Activated CD8-positive, alpha-beta T cell treated with anti-CD3 and anti-CD28 coated beads for 36 hours (primary cell): ENCODE measurements at regions not wholly inside any gene's neighbourhood (a gene's known extent, or its start where the extent isn't known, plus 50 kb on each side); places are given as distances from the start of the nearest gene placed in this dataset.

Source experiments
- ATAC-seq: fragments of 200-7000 bp; cut with Tn5 transposase; one replicate; pipeline ENCODE4 v1.10.0; 2021; ENCODE audit warnings: mild to moderate bottlenecking, moderate library complexity
- CTCF ChIA-PET: fragments of 350-600 bp; sonication (Branson Sonifier 250); formaldehyde crosslinking; loops from one replicate; lab custom pipeline; 2021; ENCODE audit warnings: antibody characterized with exemption; lab: Charles Lee
- POLR2A ChIA-PET: fragments of 350-600 bp; sonication (Branson Sonifier 250); formaldehyde crosslinking; loops from one replicate; lab custom pipeline; 2021; ENCODE audit warnings: antibody characterized with exemption; lab: Charles Lee
- DNase-seq: peaks from one replicate; pipeline ENCODE4 v3.0.0-alpha.2; 2020
- H3K27ac Mint-ChIP-seq: one replicate; pipeline ENCODE4 v1.8.0; 2021; ENCODE audit warnings: mild to moderate bottlenecking, mixed read lengths
- H3K27me3 Mint-ChIP-seq: one replicate; pipeline ENCODE4 v1.8.0; 2021; ENCODE audit warnings: mixed read lengths
- H3K36me3 Mint-ChIP-seq: one replicate; pipeline ENCODE4 v1.8.0; 2021; ENCODE audit warnings: low read depth, mixed read lengths
- H3K4me1 Mint-ChIP-seq: one replicate; pipeline ENCODE4 v1.8.0; 2021; ENCODE audit warnings: low read depth, mixed read lengths
- H3K4me3 Mint-ChIP-seq: one replicate; pipeline ENCODE4 v1.8.0; 2021; ENCODE audit warnings: mild to moderate bottlenecking, moderate library complexity, mixed read lengths
- H3K9me3 Mint-ChIP-seq: one replicate; pipeline ENCODE4 v1.8.0; 2021; ENCODE audit warnings: mixed read lengths
- intact Hi-C: fragments of 100-400 bp; cut with micrococcal nuclease; formaldehyde crosslinking; loops from one replicate; pipeline ENCODE4 v1.10.0; 2022
- TF ChIP-seq, protein P1 (sequence below): fragments of 200-600 bp; IDR thresholded peaks from one replicate; pipeline ENCODE4 v1.8.0; 2022; ENCODE audit warnings: antibody characterized with exemption, mild to moderate bottlenecking

DNA sequence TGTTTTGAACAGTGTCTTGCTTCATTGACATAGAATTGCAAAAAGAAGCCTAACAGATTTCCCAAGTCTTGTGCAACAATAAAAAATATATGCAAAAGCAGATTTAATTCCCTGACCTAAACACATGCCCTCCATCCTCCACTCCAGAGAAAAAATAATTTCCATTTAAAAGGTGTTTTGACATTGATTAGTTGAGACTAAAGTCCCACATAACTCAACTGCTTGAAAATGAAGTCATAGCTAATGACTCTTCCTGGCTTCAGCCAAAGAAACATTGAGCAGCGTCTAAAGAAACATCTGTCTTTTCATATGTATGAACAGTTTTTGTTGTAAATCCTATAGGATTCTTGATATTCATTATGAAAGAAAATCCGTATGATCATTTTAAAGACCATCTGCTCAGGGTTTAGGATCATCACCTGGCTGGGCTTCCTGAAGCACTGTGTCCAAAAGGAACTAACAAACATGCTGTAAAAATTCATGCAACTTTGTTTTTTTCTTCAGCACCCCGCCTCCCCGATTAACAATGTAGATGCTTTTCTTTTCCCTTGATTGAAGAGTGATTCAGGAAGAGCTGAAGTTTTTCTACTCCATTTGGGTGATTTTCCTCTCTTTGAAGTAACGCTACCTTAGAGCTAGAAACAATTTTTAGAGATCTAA lies 273.4 kb downstream of the HS3ST1 start:
- POLR2A ChIA-PET, result no interaction called here
- DNase-seq (no peak), ATAC-seq (no peak)
- Mint-ChIP-seq H3K4me3 (no peak overlapping the region), H3K27ac (no peak overlapping the region), H3K36me3 (no peaks in the 10 kb centered on the region), H3K9me3 (no peaks in the 10 kb centered on the region), H3K27me3 (no peaks in the 10 kb centered on the region), H3K4me1 (no peaks in the 10 kb centered on the region)
- intact Hi-C loops, result no loop called here
- TF ChIP-seq, protein P1, sequence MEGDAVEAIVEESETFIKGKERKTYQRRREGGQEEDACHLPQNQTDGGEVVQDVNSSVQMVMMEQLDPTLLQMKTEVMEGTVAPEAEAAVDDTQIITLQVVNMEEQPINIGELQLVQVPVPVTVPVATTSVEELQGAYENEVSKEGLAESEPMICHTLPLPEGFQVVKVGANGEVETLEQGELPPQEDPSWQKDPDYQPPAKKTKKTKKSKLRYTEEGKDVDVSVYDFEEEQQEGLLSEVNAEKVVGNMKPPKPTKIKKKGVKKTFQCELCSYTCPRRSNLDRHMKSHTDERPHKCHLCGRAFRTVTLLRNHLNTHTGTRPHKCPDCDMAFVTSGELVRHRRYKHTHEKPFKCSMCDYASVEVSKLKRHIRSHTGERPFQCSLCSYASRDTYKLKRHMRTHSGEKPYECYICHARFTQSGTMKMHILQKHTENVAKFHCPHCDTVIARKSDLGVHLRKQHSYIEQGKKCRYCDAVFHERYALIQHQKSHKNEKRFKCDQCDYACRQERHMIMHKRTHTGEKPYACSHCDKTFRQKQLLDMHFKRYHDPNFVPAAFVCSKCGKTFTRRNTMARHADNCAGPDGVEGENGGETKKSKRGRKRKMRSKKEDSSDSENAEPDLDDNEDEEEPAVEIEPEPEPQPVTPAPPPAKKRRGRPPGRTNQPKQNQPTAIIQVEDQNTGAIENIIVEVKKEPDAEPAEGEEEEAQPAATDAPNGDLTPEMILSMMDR, result no peak
- CTCF ChIA-PET, result no interaction called here

DNA sequence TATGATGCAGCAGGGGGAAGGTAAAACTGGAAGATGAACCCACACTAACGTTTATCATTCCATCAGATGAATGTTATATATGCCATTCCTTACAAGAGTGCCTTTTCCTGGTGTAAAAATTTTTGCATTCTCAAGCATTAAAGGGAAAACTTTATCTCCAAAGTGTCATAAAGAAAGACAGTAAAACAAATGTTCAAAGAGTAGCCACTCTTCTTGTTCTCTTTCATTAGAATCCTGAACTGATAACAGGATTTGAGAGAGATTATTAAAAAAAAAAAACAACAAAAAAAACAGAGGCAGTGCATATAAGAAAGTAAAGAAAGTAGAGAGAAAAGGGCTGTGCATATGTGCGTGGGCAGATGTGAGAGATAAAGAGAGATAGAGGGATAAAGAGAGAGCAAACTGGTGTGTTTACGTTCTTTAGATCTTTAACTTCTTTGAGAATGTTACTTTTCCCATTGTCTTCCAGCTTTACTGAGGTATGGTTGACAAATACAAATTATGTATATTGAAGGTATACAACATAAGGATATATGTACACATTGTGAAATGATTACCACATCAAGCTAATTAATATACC lies 275.4 kb downstream of the HS3ST1 start:
- Mint-ChIP-seq H3K36me3 (no peaks in the 10 kb centered on the region), H3K9me3 (peaks cover 1% of the 10 kb centered on the region), H3K4me3 (no peak overlapping the region), H3K4me1 (no peaks in the 10 kb centered on the region), H3K27ac (no peak overlapping the region), H3K27me3 (no peaks in the 10 kb centered on the region)
- intact Hi-C loops, result no loop called here
- POLR2A ChIA-PET, result interaction anchor here (0.6 kb wide), 1 partner anchor 1574 kb away, joined by 3 read pairs; no protein-coding TSS in a partner anchor
- ATAC-seq (no peak), DNase-seq (no peak)
- TF ChIP-seq, protein P1, result no peak
- CTCF ChIA-PET, result no interaction called here

DNA sequence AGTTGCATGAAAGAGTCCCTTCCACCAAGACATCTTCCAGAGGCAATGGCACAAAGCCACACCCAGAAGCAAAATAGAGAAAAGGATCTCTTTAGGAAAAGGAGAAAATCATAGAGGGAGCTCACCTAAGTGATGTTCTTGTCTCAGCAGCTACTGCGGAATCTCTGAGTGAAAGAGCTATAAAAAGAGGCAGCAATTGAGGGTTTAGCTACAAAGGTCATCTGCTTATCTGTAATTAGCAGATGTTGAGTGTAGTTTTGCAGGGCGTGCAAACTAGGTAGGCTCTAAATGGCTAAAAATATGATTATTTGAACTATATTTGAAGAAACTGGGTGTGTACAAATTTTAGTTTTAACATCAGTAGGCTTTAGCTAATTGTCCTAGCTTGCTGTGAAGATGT lies 276.0 kb downstream of the HS3ST1 start:
- no peak overlapping the region for H3K27ac Mint-ChIP-seq
- no peak overlapping the region for H3K4me3 Mint-ChIP-seq
- intact Hi-C loops, result no loop called here
- peaks cover 1% of the 10 kb centered on the region for H3K9me3 Mint-ChIP-seq
- H3K4me1 Mint-ChIP-seq, result no peaks in the 10 kb centered on the region
- H3K27me3 Mint-ChIP-seq, result no peaks in the 10 kb centered on the region
- no peak for DNase-seq
- ChIA-PET CTCF (no interaction called here), POLR2A (interaction anchor here (0.6 kb wide), 1 partner anchor 1575 kb away, joined by 3 read pairs; no protein-coding TSS in a partner anchor)
- no peaks in the 10 kb centered on the region for H3K36me3 Mint-ChIP-seq
- TF ChIP-seq, protein P1, result no peak
- no peak for ATAC-seq

DNA sequence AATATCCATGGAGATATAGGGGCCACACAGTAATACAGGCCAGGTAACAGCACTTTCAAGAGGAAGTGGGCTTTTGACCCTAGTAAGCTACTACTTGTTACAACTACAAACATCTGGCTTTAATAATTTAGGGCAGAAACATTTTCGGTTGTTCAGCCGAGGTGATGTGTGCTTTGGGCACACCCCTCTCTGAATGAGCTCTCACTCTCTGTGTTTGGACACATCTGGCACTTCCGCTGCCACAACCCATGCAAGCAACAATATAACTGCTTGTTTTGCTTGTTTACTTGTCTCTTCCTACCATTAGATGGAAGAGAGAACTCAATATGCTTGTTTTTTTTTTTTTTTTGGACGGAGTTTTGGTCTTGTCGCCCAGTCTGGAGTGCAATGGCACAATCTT lies 277.2 kb downstream of the HS3ST1 start:
- ATAC-seq (no peak), DNase-seq (no peak)
- POLR2A ChIA-PET, result interaction anchor here (0.6 kb wide), 1 partner anchor 26 kb away, joined by 3 read pairs; no protein-coding TSS in a partner anchor
- no peak overlapping the region for H3K27ac Mint-ChIP-seq
- H3K27me3 Mint-ChIP-seq, result no peaks in the 10 kb centered on the region
- peaks cover 1% of the 10 kb centered on the region for H3K9me3 Mint-ChIP-seq
- no peak overlapping the region for H3K4me3 Mint-ChIP-seq
- intact Hi-C loops, result no loop called here
- CTCF ChIA-PET, result interaction anchor here (0.7 kb wide), 1 partner anchor 25 kb away, joined by 3 read pairs; no protein-coding TSS in a partner anchor
- no peaks in the 10 kb centered on the region for H3K36me3 Mint-ChIP-seq
- no peaks in the 10 kb centered on the region for H3K4me1 Mint-ChIP-seq
- TF ChIP-seq, protein P1, result no peak

DNA sequence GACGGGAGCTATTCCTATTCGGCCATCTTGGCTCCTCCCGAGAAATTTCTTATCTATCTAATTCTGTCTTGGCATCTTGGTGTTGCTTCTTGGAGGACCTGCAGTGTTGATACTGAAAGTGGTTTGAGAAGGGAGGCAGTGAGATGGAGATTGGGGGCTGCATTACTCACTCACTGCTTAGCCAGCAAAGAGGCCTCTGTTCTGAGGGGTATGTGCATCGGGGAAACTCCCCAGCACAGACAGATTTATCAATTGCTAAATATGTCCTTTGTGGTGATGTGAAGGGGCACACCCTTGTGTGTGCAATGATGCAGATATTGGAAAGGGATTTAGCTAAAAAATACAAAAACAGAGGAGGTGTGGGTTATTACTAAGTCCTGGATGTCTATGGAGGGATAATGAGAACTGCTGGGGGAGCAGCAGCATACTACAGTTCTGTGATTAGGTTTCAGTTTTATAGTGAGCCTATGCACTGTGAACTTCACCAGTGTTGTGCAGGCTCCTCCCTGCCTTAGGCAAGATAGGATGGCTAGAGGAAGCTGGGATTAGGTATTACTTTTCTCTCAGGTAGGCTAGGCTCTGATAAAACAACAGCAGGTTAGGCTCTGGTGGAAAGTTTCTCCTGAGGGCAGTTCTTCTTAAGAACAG lies 279.0 kb downstream of the HS3ST1 start:
- H3K4me1 Mint-ChIP-seq, result no peaks in the 10 kb centered on the region
- intact Hi-C loops, result no loop called here
- H3K9me3 Mint-ChIP-seq, result peaks cover 1% of the 10 kb centered on the region
- ChIA-PET POLR2A (no interaction called here), CTCF (no interaction called here)
- H3K4me3 Mint-ChIP-seq, result peak overlapping the region; percentile 33
- no peak overlapping the region for H3K27ac Mint-ChIP-seq
- no peaks in the 10 kb centered on the region for H3K27me3 Mint-ChIP-seq
- TF ChIP-seq, protein P1, result no peak
- ATAC-seq (peak; percentile 51), DNase-seq (peak; percentile 4)
- no peaks in the 10 kb centered on the region for H3K36me3 Mint-ChIP-seq
